Natural killer cell (primary cell): ENCODE measurements at regions not wholly inside any gene's neighbourhood (a gene's known extent, or its start where the extent isn't known, plus 50 kb on each side); places are given as distances from the start of the nearest gene placed in this dataset.
"Not testable (repeated sequence)": the region's sequence is repeated elsewhere in the genome, so short reads cannot be mapped to it uniquely, and the experiment has no call there.

Experiments
- ATAC-seq, 3 donors: fragments of 150-1000 bp in 2 of 3; fragments of 200-7000 bp in 1 of 3; cut with Tn5 transposase; 1 replicate in 1 of 3; 2 replicates in 2 of 3; pipeline ENCODE4 v1.10.0; 2021; ENCODE audit warnings: mild to moderate bottlenecking in 2 of 3, moderate library complexity in 2 of 3
- DNase-seq, 2 donors: peaks; one replicate each; pipeline versions ENCODE4 v3.0.0 to v3.0.0-alpha.2; 2013 to 2021; ENCODE audit warnings: mixed read lengths in 1 of 2
- H3K27ac ChIP-seq: one replicate; pipeline ENCODE4 v1.5.1; 2013; ENCODE audit warnings: mild to moderate bottlenecking, low read length
- H3K27me3 ChIP-seq: one replicate; pipeline ENCODE4 v1.6.1; 2013; ENCODE audit warnings: low read length; ENCODE audit not compliant: control insufficient read depth, insufficient read depth
- H3K36me3 ChIP-seq: one replicate; pipeline ENCODE4 v1.6.1; 2013; ENCODE audit warnings: low read length; ENCODE audit not compliant: control insufficient read depth, insufficient read depth
- H3K4me1 ChIP-seq: one replicate; pipeline ENCODE4 v1.6.1; 2013; ENCODE audit warnings: low read length; ENCODE audit not compliant: control insufficient read depth, insufficient read depth
- H3K4me3 ChIP-seq: one replicate; pipeline ENCODE4 v1.5.1; 2013; ENCODE audit warnings: low read length
- H3K9me3 ChIP-seq: one replicate; pipeline ENCODE4 v1.6.1; 2013; ENCODE audit warnings: low read length; ENCODE audit not compliant: control insufficient read depth, insufficient read depth
- H3K27ac Mint-ChIP-seq, 2 donors: one replicate each; pipeline ENCODE4 v1.8.0; 2022; ENCODE audit warnings: mild to moderate bottlenecking in 2 of 2, mixed read lengths in 2 of 2, moderate library complexity in 1 of 2
- H3K27me3 Mint-ChIP-seq, 2 donors: one replicate each; pipeline ENCODE4 v1.8.0; 2022; ENCODE audit warnings: low read depth in 2 of 2, mixed read lengths in 2 of 2
- H3K36me3 Mint-ChIP-seq: one replicate; pipeline ENCODE4 v1.8.0; 2022; ENCODE audit warnings: mixed read lengths
- H3K4me1 Mint-ChIP-seq, 2 donors: one replicate each; pipeline ENCODE4 v1.8.0; 2022; ENCODE audit warnings: mixed read lengths in 2 of 2
- H3K4me3 Mint-ChIP-seq: one replicate; pipeline ENCODE4 v1.8.0; 2022; ENCODE audit warnings: mild to moderate bottlenecking, moderate library complexity, mixed read lengths
- H3K9me3 Mint-ChIP-seq, 2 donors: one replicate each; pipeline ENCODE4 v1.8.0; 2022; ENCODE audit warnings: mixed read lengths in 2 of 2
- WGBS: methylation state at CpG from one replicate; pipeline ENCODE4 v1.1.7; 2013; ENCODE audit warnings: missing lambda C conversion rate; ENCODE audit not compliant: insufficient coverage; 5-methylcytosine and 5-hydroxymethylcytosine counted together
- intact Hi-C: fragments of 100-400 bp; cut with micrococcal nuclease; formaldehyde crosslinking; loops from one replicate; pipeline ENCODE4 v1.14.2; 2022
- TF ChIP-seq, protein P1 (sequence below): fragments of 200-600 bp; IDR thresholded peaks from one replicate; pipeline ENCODE4 v1.8.0; 2022; ENCODE audit warnings: antibody characterized with exemption

DNA sequence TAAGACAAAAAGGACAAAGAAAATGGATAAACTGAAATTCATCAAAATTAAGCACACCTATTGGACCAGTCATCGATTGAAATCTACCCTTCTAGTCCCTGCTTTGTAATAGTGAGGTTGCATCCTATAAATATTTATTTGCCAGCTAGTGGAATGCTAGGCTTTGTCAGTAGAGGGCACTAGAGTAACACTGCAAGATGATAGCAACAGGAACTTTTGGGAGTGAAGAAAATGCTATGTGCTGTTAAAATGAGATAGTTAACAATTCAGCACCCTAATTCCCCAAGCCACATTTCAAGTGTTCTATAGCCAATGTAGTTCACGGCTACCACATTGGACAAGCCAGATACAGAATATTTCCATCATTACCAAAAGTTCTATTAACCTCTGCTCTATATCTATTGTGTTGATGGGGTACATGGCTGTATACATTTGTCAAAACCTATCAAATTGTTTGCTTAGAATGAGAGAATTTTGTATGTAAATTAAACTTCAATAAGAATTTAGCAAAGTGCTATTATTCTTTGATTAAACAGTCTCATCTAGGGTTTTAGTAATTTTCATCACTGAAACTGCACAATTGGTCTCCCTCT is 69.8 kb downstream of the LSMEM1 start:
- H3K27me3 ChIP-seq, result peaks cover 5% of the 10 kb centered on the region
- intact Hi-C loops, result loop anchor here (1.0 to 5.0 kb wide), 3 partner anchors 319 to 1162 kb away; no protein-coding TSS in a partner anchor
- TF ChIP-seq, protein P1, sequence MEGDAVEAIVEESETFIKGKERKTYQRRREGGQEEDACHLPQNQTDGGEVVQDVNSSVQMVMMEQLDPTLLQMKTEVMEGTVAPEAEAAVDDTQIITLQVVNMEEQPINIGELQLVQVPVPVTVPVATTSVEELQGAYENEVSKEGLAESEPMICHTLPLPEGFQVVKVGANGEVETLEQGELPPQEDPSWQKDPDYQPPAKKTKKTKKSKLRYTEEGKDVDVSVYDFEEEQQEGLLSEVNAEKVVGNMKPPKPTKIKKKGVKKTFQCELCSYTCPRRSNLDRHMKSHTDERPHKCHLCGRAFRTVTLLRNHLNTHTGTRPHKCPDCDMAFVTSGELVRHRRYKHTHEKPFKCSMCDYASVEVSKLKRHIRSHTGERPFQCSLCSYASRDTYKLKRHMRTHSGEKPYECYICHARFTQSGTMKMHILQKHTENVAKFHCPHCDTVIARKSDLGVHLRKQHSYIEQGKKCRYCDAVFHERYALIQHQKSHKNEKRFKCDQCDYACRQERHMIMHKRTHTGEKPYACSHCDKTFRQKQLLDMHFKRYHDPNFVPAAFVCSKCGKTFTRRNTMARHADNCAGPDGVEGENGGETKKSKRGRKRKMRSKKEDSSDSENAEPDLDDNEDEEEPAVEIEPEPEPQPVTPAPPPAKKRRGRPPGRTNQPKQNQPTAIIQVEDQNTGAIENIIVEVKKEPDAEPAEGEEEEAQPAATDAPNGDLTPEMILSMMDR, result peak; percentile 75
- Mint-ChIP-seq H3K27ac (no peak overlapping the region), H3K4me1 (no peaks in the 10 kb centered on the region), H3K9me3 (no peaks in the 10 kb centered on the region), H3K36me3 (no peaks in the 10 kb centered on the region), H3K27me3 (no peaks in the 10 kb centered on the region), H3K4me3 (no peak overlapping the region)
- WGBS, result no CpG with 5 or more reads among the region's 2 CpGs
- no peaks in the 10 kb centered on the region for H3K9me3 ChIP-seq
- no peaks in the 10 kb centered on the region for H3K4me1 ChIP-seq
- ATAC-seq, result peak; percentile 71 to 78 (median 72)
- H3K4me3 ChIP-seq, result no peak overlapping the region
- peak in 1 of 2 donors; percentile 77 for DNase-seq
- no peaks in the 10 kb centered on the region for H3K36me3 ChIP-seq
- no peak overlapping the region for H3K27ac ChIP-seq

DNA sequence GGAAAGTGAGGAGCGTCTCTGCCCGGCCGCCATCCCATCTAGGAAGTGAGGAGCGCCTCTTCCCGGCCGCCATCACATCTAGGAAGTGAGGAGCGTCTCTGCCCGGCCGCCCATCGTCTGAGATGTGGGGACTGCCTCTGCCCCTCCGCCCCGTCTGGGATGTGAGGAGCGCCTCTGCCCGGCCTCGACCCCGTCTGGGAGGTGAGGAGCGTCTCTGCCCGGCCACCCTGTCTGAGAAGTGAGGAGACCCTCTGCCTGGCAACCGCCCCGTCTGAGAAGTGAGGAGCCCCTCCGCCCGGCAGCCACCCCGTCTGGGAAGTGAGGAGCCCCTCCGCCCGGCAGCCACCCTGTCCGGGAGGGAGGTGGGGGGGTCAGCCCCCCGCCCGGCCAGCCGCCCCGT is 70.7 kb downstream of the LSMEM1 start:
- H3K27ac Mint-ChIP-seq, H3K27me3 Mint-ChIP-seq, ATAC-seq, H3K36me3 Mint-ChIP-seq, H3K4me3 ChIP-seq, H3K27me3 ChIP-seq, H3K4me1 ChIP-seq, H3K27ac ChIP-seq, H3K36me3 ChIP-seq, H3K9me3 ChIP-seq, H3K9me3 Mint-ChIP-seq, DNase-seq, H3K4me3 Mint-ChIP-seq, H3K4me1 Mint-ChIP-seq: not testable (repeated sequence)
- WGBS, result 97% methylated on average over 8 of the region's 30 CpGs
- intact Hi-C loops, result loop anchor here (5.0 kb wide), 1 partner anchor 1161 kb away; no protein-coding TSS in a partner anchor

DNA sequence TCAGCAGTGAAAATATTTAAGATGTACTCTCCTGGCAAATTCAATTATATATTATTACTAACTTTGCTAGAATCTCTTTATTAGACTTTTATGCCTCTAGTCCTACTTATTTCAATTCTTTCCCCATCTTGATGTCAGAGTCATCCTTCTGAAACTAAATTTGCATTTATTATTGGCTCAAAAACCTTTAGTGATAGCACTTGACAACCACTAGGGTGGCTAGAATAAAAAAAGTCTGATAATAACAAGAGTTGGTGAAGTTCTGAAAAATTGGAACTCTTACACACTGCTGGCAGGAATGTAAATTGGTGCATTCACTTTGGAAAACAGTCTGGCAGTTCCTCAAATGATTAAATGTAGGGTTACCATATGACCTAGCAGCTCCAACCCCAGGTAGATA is 73.8 kb downstream of the LSMEM1 start:
- Mint-ChIP-seq H3K27me3 (peaks cover 2 to 4% of the 10 kb centered on the region in 2 donors), H3K4me3 (no peak overlapping the region), H3K27ac (no peak overlapping the region), H3K9me3 (no peaks in the 10 kb centered on the region), H3K36me3 (no peaks in the 10 kb centered on the region), H3K4me1 (no peaks in the 10 kb centered on the region)
- TF ChIP-seq, protein P1, result no peak
- intact Hi-C loops, result loop anchor here (5.0 kb wide), 1 partner anchor 1158 kb away; no protein-coding TSS in a partner anchor
- DNase-seq, result no peak
- Histone ChIP-seq H3K9me3 (no peaks in the 10 kb centered on the region), H3K27me3 (no peaks in the 10 kb centered on the region), H3K27ac (no peak overlapping the region), H3K4me3 (no peak overlapping the region), H3K4me1 (no peaks in the 10 kb centered on the region), H3K36me3 (no peaks in the 10 kb centered on the region)
- ATAC-seq, result no peak

DNA sequence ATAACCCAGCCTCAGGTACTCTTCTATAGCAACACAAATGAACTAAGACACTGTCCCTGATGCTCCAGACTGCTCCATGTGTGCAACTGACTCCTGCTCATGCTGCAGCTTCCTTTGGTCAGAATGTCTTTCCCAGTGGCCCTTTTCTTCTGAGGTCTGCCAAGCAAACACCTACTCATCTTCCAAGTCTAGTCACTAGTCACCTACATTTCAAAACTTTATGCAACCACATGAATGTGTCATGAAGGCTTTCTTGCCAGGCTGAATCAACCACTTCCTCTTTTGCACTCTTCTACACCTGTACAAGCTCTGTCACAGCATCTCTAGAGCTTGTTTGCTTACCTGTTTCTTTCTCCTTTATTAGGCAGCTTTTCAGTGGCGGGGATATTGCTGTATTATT is 75.8 kb downstream of the LSMEM1 start:
- Mint-ChIP-seq H3K27ac (no peak overlapping the region), H3K4me3 (no peak overlapping the region), H3K9me3 (no peaks in the 10 kb centered on the region), H3K27me3 (peaks cover 7 to 12% of the 10 kb centered on the region in 2 donors), H3K36me3 (no peaks in the 10 kb centered on the region), H3K4me1 (no peaks in the 10 kb centered on the region)
- TF ChIP-seq, protein P1, result no peak
- no peaks in the 10 kb centered on the region for H3K9me3 ChIP-seq
- intact Hi-C loops, result no loop called here
- H3K27me3 ChIP-seq, result no peaks in the 10 kb centered on the region
- no peak overlapping the region for H3K27ac ChIP-seq
- H3K4me1 ChIP-seq, result no peaks in the 10 kb centered on the region
- peak in 1 of 2 donors; percentile 23 for DNase-seq
- H3K36me3 ChIP-seq, result no peaks in the 10 kb centered on the region
- no peak for ATAC-seq
- WGBS, result no CpG with 5 or more reads among the region's 1 CpG
- no peak overlapping the region for H3K4me3 ChIP-seq
